B cell (primary cell): ENCODE measurements at regions not wholly inside any gene's neighbourhood (a gene's known extent, or its start where the extent isn't known, plus 50 kb on each side); places are given as distances from the start of the nearest gene placed in this dataset.

Experiments used
- CTCF ChIP-seq: fragments of 200-600 bp; IDR thresholded peaks from one replicate; pipeline ENCODE4 v1.8.0; 2022; ENCODE audit warnings: antibody characterized with exemption, mild to moderate bottlenecking
- EZH2 ChIP-seq: IDR thresholded peaks from 2 replicates; pipeline ENCODE4 v1.6.1; 2012; ENCODE audit warnings: borderline replicate concordance, low read depth, mild to moderate bottlenecking, moderate library complexity, low read length; ENCODE audit not compliant: insufficient read depth, poor library complexity, severe bottlenecking

GRCh38 chr10:120791316-120791715 lies 59.8 kb upstream of the WDR11 start:
- TF ChIP-seq CTCF, result no peak
- TF ChIP-seq EZH2, result no peak
